HG02759 (cell line): ENCODE measurements at regions not wholly inside any gene's neighbourhood (a gene's known extent, or its start where the extent isn't known, plus 50 kb on each side); places are given as distances from the start of the nearest gene placed in this dataset.

Source experiments
- ATAC-seq: cut with Tn5 transposase; IDR thresholded peaks from one replicate; pipeline ENCODE4 v1.9.1; 2021; ENCODE audit warnings: mild to moderate bottlenecking, moderate library complexity; ENCODE audit not compliant: unreplicated experiment

DNA sequence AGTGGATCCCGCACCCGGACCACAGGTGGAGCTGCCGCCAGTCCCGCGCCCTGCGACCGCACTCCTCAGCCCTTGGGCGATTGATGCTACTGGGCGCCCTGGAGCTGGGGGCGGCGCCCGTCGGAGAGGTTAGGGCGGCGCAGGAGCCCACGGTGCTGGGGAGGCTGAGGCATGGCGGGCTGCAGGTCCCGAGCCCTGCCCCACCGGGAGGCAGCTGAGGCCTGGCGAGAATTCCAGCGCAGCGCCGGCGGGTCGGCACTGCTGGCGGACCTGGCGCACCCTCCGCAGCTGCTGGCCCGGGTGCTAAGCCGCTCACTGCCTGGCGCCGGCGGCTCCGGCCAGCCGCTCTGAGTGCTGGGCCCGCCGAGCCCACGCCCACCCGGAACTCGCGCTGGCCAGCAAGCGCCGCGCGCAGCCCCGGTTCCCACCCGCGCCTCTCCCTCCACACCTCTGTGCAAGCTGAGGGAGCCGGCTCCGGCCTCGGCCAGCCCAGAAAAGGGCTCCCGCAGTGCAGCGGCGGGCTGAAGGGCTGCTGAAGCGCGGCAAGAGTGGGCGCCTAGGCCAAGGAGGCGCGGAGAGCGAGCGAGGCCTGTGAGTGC is 1256.5 kb downstream of the STIM2 start:
- no peak for ATAC-seq

DNA sequence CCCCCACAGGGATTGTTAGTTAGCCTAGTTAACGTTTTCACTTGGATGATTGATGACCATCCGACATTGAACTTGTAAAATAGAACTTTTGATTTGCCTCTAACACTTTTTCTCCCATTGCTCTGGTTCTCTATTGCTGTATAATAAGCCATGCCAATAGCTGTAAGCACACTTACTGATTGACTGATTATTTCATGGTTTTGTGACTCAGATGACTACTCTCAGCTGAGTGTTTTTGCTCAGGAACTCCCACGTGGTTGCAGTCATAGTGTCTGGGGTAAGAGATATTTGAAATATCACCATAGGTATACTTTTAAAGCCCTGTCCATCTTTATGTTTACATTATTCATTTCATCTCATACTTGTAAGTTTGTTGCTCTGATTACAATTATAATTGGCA is 1285.5 kb downstream of the STIM2 start:
- ATAC-seq: no peak

DNA sequence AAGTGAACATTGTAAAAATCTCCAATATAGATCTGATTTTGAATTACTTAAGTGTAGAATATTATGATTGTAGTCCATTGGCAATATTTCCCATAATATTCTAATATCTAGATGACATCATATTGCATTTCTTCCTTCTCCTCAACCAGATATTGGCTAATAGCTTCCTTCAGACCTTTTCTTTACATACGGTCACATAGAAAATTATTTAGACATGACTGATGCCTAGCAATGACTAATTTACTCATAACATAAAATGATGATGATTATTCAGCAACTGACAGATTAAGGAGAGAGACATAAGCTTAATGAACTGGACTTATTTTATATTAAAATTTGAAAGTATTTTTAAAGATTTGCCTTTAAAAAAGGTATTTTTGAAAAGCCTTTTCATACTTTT is 1287.6 kb downstream of the STIM2 start:
- no peak for ATAC-seq

GRCh38 chr4:28149762-28150161 is 1289.1 kb downstream of the STIM2 start:
- ATAC-seq: no peak

GRCh38 chr4:28151314-28151713 is 1290.7 kb downstream of the STIM2 start:
- no peak for ATAC-seq

- no peak for ATAC-seq
Measured at GRCh38 chr4:28167411-28167810, 1306.8 kb downstream of the STIM2 start.

DNA sequence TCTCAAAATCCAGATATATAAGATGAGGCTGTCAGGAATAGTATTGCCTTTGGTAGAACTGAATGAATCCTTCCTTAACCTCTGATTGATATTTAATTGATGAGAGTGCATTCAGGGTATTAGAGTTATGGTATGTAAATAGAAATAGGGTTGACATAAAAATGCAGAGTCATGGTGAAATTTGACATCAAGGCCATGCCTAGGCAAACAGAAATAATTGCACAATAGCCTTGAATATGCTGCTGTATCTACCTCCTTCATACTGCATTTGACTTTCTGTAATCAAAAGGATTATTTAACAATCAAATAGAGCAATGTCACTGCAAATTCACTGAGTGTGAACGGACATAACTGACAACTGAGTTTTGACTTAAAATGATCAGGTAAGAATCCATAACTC is 1316.3 kb downstream of the STIM2 start:
- ATAC-seq: no peak

DNA sequence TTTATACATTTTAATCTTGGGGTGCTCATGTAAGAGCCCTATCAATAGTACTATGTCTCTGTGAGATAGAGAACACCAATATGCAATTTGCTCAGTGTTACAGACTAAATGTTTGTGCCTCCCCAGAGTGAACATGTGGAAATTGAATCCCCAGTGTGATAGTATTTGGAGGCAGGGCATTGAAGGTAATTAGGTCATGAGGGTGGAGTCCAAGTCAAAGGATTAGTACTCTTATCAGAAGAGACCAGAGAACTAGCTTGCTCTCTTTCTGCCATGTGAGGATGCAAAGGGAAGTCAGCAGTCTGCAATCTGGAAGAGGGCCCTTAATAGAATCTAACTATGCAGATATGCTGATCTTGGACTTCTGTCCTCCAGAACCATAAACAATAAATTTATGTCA is 1317.0 kb downstream of the STIM2 start:
- no peak for ATAC-seq

- no peak for ATAC-seq
Measured at GRCh38 chr4:28179126-28179525, 1318.5 kb downstream of the STIM2 start.

DNA sequence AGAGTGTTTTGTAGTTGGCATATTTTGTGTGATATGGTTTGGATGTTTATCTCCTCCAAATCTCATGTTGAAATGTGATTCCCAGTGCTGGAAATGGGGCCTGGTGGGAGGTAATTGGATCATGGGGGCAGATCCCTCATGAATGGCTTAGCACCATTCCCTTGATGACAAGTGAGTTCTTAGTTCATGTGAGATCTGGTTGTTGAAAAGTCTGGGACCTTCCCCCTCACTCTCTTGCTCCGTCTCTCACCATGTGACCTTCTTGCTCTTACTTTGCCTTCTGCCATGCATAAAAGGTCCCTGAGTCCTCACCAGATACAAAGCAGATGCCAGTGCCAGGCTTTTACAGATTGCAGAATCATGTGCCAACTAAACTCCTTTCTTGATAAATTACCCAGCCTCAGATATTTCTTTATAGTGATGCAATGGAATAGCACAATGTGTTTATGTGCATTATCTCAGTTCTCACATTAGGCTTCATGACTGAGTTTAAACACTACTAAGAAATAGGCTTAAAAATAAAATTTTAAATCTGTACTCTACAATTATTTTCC is 1348.8 kb downstream of the STIM2 start:
- ATAC-seq: no peak

- ATAC-seq: no peak
Measured at GRCh38 chr4:28211676-28212470, 1351.2 kb downstream of the STIM2 start.

GRCh38 chr4:28221536-28221935 is 1360.9 kb downstream of the STIM2 start:
- no peak for ATAC-seq

DNA sequence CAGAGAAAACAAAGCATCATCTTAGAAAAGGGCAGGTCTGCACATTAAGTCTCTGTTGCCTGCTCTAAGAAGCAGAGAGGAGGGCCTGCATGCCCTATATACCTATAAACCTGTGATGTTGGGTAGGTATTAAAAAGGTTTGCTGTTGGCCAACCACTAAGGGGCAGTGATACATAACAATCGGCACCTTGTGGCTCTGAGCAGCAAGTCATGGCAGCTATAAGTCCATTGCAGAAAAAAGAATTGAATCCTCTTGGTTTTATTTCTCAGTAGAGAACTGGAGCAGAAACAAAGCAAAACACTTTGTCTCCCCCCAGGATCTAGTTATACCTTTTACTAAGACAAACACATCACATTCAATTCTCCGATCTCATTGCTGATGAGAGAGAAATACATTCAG is 1364.4 kb downstream of the STIM2 start:
- no peak for ATAC-seq

DNA sequence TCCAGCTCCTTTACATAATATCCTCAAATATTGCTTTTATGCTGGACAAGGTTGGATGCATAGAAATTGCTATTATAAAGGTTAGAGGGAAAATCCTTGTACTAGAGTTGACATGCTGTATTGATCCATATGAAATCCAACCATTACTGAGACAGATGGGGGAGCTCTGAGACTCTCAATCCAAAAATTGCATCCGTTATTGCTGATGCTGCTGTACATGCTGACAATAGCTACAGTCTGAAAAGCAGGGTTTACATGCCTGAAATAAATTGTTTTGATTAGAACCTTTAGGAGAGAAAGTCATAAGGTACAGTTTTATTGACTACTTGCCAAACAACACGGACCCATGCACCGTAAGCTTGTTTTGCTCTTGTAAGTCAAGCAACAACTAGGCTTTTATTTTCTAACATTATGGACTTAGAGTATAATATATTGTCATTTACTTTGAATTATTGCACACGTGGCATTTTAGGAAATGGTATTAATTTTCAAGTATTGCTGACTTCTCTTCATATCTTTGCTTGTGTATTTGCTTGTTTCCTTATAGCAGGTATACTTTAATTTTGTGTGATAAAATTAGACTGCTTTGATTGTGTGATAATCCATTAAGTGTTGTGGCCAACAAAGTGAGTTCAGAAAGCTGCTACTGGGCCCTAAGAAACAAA is 1365.2 kb downstream of the STIM2 start:
- no peak for ATAC-seq

DNA sequence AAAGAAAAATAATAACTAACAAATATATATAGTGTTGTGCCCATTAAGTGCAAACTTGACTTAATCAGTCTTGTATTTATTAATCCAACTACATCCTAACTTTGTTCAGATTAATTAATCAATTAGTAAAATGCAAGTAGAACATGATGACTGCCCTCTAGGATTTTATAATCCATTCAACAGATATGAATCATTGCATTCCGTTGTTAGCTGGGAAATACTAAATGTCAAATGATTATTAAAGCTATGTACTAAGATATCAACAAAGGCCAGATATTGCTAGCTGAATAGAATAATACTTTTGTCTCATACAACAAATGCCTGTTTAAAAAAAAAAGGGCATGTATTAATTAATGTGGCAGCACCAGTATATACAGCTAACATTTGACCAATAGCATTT is 1366.3 kb downstream of the STIM2 start:
- no peak for ATAC-seq

- ATAC-seq: no peak
Measured at GRCh38 chr4:28227764-28228163, 1367.1 kb downstream of the STIM2 start.

- ATAC-seq: no peak
Measured at GRCh38 chr4:28228561-28229491, 1368.2 kb downstream of the STIM2 start.

GRCh38 chr4:28232376-28232775 is 1371.7 kb downstream of the STIM2 start:
- ATAC-seq: no peak

- ATAC-seq: no peak
Measured at GRCh38 chr4:28232951-28233350, 1372.3 kb downstream of the STIM2 start.

- no peak for ATAC-seq
Measured at GRCh38 chr4:28233724-28234123, 1373.1 kb downstream of the STIM2 start.

DNA sequence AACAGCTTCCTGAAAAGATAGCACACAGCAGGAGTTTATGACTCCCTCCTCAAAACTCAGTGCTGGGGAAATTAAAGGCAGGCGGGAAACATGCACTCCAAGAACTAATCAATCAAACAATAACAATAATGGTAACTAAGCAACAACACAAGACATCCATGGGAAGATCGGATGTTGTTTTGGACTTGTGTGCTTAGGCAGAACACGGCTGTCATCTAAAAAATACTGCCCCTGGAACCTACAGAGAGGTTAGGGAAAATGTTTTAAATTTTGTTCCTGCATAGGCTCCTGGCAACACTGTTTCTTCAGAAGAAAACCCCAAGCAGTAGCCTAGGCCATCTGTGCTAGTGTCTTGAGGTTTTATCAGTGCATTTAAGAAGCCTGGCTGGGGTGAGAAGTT is 1378.2 kb downstream of the STIM2 start:
- ATAC-seq: no peak
